K562 (cell line): ENCODE measurements at regions not wholly inside any gene's neighbourhood (a gene's known extent, or its start where the extent isn't known, plus 50 kb on each side); places are given as distances from the start of the nearest gene placed in this dataset.

ENCODE experiments used
- GTF2E2 ChIP-seq: fragments of 200-800 bp; sonication (Bioruptor generic); IDR thresholded peaks from 2 replicates; pipeline ENCODE4 v1.6.1; 2016; ENCODE audit warnings: missing genetic modification characterization, missing compliant biosample characterization
- JUNB ChIP-seq: fragments of 450-650 bp; formaldehyde crosslinking; conservative IDR thresholded peaks from 2 replicates; pipeline ENCODE4 v1.4.0; 2020; ENCODE audit warnings: mild to moderate bottlenecking
- POLR2AphosphoS2 ChIP-seq: IDR thresholded peaks from 2 replicates; pipeline ENCODE4 v1.6.1; 2012; ENCODE audit warnings: low read length, improper control_type of control experiment
- TBP ChIP-seq: optimal IDR thresholded peaks from 2 replicates; pipeline ENCODE3; 2011; ENCODE audit warnings: low read depth, low read length, improper control_type of control experiment
- TRIM24 ChIP-seq, 2 experiments: fragments of 450-650 bp; IDR thresholded peaks; 2 replicates each; pipeline ENCODE4 v1.6.1; 2016
- ZFX ChIP-seq: sonication (generic); formaldehyde crosslinking; IDR thresholded peaks from 2 replicates; pipeline ENCODE4 v1.8.0; 2022; ENCODE audit warnings: mild to moderate bottlenecking, missing genetic modification reagents, moderate library complexity
- TF ChIP-seq, protein P1 (sequence below), 3 experiments: IDR thresholded peaks in 2 of 3; conservative IDR thresholded peaks in 1 of 3; 2 replicates each; pipeline ENCODE4 v1.5.1; 2011 to 2012; ENCODE audit warnings: low read length in 3 of 3, mild to moderate bottlenecking in 3 of 3, control low read depth in 2 of 3, improper control_type of control experiment in 1 of 3, inconsistent platforms in 1 of 3, low read depth in 1 of 3, mixed read lengths in 1 of 3, moderate library complexity in 1 of 3; ENCODE audit not compliant: insufficient read depth in 2 of 3

DNA sequence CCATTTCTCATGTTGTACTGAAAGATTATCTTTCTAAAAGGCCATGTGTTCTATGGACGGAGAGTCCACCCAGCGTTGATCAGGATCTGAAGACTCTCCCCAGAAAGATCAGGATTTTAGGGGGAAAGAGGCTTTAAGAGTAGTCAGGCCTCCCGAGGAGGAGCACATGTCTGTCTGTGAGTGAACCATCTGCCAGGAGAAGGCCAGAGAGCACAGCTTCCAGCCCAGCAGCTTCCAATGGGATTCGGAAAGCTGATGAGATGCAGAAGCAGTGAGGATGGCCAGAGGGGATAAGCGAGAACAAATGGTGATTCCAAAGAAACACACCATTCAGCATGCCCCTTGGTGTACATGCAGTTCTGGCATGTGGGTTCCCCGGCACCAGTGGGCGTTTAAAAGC lies 88.5 kb upstream of the TCERG1L start:
- TF ChIP-seq ZFX (no peak), JUNB (no peak), TBP (no peak), TRIM24 (IDR thresholded peaks at IDR 0.05) (no peak), GTF2E2 (tag) (no peak), POLR2AphosphoS2 (no peak)
- TF ChIP-seq, protein P1, sequence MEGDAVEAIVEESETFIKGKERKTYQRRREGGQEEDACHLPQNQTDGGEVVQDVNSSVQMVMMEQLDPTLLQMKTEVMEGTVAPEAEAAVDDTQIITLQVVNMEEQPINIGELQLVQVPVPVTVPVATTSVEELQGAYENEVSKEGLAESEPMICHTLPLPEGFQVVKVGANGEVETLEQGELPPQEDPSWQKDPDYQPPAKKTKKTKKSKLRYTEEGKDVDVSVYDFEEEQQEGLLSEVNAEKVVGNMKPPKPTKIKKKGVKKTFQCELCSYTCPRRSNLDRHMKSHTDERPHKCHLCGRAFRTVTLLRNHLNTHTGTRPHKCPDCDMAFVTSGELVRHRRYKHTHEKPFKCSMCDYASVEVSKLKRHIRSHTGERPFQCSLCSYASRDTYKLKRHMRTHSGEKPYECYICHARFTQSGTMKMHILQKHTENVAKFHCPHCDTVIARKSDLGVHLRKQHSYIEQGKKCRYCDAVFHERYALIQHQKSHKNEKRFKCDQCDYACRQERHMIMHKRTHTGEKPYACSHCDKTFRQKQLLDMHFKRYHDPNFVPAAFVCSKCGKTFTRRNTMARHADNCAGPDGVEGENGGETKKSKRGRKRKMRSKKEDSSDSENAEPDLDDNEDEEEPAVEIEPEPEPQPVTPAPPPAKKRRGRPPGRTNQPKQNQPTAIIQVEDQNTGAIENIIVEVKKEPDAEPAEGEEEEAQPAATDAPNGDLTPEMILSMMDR (IDR thresholded peaks at IDR 0.05 in 2 of 3, conservative IDR thresholded peaks at IDR 0.05 in 1 of 3; ENCODE audit: insufficient read depth in 2 of 3, low read depth in 1 of 3, low read length in 3 of 3) = no peak
